ENCODE measurements at regions not wholly inside any gene's neighbourhood (a gene's known extent, or its start where the extent isn't known, plus 50 kb on each side); places are given as distances from the start of the nearest gene placed in this dataset.

DNA sequence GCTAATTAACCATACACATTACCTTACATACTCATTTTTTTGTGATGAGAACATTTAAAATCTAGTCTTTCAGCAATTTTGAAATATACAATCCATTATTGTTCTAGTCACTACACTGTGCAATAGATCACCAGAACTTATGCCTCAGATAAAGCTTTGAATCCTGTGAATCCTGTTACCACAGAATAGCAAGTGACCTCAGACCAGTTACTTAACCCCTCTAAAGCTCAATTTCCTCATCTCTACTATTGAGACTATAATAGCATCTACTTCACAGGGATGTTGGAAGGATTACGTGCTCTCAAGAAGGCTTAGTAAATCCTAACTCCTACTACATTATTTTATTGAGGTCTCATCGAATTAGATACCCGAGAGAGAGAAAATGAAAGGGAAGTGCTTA is 60.2 kb upstream of the PIP5K1B start:
- Mint-ChIP-seq H3K4me1 (ENCODE audit: low read depth) (no peaks in the 10 kb centered on the region), H3K27me3 (peaks cover 4% of the 10 kb centered on the region), H3K27ac (no peak overlapping the region), H3K9me3 (ENCODE audit: low read depth) (no peaks in the 10 kb centered on the region), H3K4me3 (ENCODE audit: low read depth) (no peak overlapping the region), H3K36me3 (ENCODE audit: insufficient read depth) (no peaks in the 10 kb centered on the region)
- DNase-seq (ENCODE audit: low spot score, unreplicated experiment), result no peak
- TF ChIP-seq, protein P1, sequence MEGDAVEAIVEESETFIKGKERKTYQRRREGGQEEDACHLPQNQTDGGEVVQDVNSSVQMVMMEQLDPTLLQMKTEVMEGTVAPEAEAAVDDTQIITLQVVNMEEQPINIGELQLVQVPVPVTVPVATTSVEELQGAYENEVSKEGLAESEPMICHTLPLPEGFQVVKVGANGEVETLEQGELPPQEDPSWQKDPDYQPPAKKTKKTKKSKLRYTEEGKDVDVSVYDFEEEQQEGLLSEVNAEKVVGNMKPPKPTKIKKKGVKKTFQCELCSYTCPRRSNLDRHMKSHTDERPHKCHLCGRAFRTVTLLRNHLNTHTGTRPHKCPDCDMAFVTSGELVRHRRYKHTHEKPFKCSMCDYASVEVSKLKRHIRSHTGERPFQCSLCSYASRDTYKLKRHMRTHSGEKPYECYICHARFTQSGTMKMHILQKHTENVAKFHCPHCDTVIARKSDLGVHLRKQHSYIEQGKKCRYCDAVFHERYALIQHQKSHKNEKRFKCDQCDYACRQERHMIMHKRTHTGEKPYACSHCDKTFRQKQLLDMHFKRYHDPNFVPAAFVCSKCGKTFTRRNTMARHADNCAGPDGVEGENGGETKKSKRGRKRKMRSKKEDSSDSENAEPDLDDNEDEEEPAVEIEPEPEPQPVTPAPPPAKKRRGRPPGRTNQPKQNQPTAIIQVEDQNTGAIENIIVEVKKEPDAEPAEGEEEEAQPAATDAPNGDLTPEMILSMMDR (IDR thresholded peaks at IDR 0.05; ENCODE audit: unreplicated experiment), result no peak

DNA sequence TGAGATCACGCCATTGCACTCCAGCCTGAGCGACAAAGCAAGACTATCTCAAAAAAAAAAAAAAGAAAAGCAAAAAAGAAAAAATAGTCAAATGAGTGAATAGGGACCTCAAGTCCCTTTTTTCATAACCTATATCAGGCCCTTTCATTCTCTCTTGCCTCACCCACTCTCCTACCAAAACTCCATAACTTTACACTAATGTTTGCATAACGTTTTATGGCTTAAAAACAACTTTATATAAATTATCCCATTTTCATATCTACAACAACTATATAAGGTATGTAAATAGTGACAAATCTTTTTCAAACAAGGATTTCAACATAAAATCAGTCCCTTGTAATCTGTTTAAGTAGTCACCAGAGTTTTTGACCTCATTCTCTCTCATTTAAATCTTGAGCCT is 56.9 kb upstream of the PIP5K1B start:
- H3K36me3 Mint-ChIP-seq (ENCODE audit: insufficient read depth), result no peaks in the 10 kb centered on the region
- no peak overlapping the region for H3K27ac Mint-ChIP-seq
- no peaks in the 10 kb centered on the region for H3K4me1 Mint-ChIP-seq (ENCODE audit: low read depth)
- peaks cover 4% of the 10 kb centered on the region for H3K27me3 Mint-ChIP-seq
- H3K9me3 Mint-ChIP-seq (ENCODE audit: low read depth), result no peaks in the 10 kb centered on the region
- TF ChIP-seq, protein P1 (IDR thresholded peaks at IDR 0.05; ENCODE audit: unreplicated experiment), result no peak
- DNase-seq (ENCODE audit: low spot score, unreplicated experiment), result no peak
- no peak overlapping the region for H3K4me3 Mint-ChIP-seq (ENCODE audit: low read depth)

- Mint-ChIP-seq H3K36me3 (ENCODE audit: insufficient read depth) (no peaks in the 10 kb centered on the region), H3K4me3 (ENCODE audit: low read depth) (no peak overlapping the region), H3K27me3 (peaks cover 4% of the 10 kb centered on the region), H3K9me3 (ENCODE audit: low read depth) (no peaks in the 10 kb centered on the region), H3K4me1 (ENCODE audit: low read depth) (no peaks in the 10 kb centered on the region), H3K27ac (no peak overlapping the region)
- no peak for DNase-seq (ENCODE audit: low spot score, unreplicated experiment)
- TF ChIP-seq, protein P1 (IDR thresholded peaks at IDR 0.05; ENCODE audit: unreplicated experiment), result no peak
Measured at GRCh38 chr9:68648971-68649370, 56.1 kb upstream of the PIP5K1B start.

DNA sequence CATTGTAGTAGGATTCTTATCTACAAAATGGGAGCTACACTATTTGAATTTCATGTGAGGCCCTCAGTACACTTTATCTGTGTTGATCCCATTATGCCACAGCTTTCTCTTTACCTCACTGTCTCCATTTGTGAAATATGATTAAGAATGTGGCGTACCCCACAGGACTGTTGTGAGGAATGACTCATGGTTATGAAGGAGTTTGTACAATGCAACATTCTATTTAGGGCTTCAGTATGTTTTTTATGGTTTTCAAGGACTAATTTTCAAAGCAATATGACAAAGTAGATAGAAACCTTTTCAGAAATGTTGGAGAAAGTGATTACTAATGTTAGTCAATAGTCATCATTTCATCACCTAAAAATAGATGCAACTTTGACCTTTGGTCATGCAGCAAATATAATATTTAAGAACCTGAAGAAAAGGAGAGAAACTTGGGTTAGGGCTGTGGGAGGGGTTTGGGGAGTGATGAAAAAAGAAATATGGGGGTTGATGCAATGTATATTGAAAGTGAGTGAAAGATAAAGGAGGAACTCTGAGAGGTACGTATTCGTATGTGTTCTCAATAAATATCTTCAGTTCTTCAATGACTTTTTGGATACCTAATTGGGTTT is 53.7 kb upstream of the PIP5K1B start:
- Mint-ChIP-seq H3K27ac (no peak overlapping the region), H3K4me3 (ENCODE audit: low read depth) (no peak overlapping the region), H3K36me3 (ENCODE audit: insufficient read depth) (no peaks in the 10 kb centered on the region), H3K9me3 (ENCODE audit: low read depth) (no peaks in the 10 kb centered on the region), H3K27me3 (no peaks in the 10 kb centered on the region), H3K4me1 (ENCODE audit: low read depth) (no peaks in the 10 kb centered on the region)
- TF ChIP-seq, protein P1 (IDR thresholded peaks at IDR 0.05; ENCODE audit: unreplicated experiment), result no peak
- no peak for DNase-seq (ENCODE audit: low spot score, unreplicated experiment)

DNA sequence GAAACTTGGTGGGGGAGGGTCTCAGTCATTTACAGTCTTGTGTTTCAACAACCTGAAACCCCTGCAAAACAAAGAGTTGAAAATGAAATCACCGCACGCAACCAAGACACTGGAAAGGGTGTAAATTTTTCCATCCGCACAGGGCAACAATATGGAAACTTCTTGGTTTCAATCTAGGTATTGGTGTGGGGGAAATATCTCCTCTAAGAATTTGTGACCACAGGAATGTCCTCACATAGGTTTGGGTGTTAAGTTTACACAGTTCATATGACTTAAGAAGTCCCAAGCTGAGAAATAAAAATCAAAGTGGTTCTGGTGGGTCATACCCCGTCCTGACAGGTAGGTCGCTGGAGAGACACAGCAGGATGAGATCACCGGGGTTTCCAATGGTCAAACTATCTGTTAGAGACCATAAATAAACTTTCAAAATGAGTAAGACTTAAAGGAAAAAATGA is 51.9 kb upstream of the PIP5K1B start:
- no peak for DNase-seq (ENCODE audit: low spot score, unreplicated experiment)

More for the DNA sequence above, 51.9 kb upstream of the PIP5K1B start:
- TF ChIP-seq, protein P1 (IDR thresholded peaks at IDR 0.05; ENCODE audit: unreplicated experiment), result no peak
- Mint-ChIP-seq H3K27me3 (no peaks in the 10 kb centered on the region), H3K4me3 (ENCODE audit: low read depth) (no peak overlapping the region), H3K36me3 (ENCODE audit: insufficient read depth) (no peaks in the 10 kb centered on the region), H3K4me1 (ENCODE audit: low read depth) (no peaks in the 10 kb centered on the region), H3K9me3 (ENCODE audit: low read depth) (peaks cover 3% of the 10 kb centered on the region), H3K27ac (no peak overlapping the region)
